KG1 (cell line): ENCODE measurements at regions not wholly inside any gene's neighbourhood (a gene's known extent, or its start where the extent isn't known, plus 50 kb on each side); places are given as distances from the start of the nearest gene placed in this dataset.
"Not testable (repeated sequence)": the region's sequence is repeated elsewhere in the genome, so short reads cannot be mapped to it uniquely, and the experiment has no call there.

ENCODE experiments used
- DNase-seq: peaks from one replicate; lab custom pipeline; 2025; lab: John Stamatoyannopoulos, UW

- DNase-seq, result no peak
Observed at GRCh38 chr13:81148822-81149221, 807.9 kb upstream of the SPRY2 start.

DNA sequence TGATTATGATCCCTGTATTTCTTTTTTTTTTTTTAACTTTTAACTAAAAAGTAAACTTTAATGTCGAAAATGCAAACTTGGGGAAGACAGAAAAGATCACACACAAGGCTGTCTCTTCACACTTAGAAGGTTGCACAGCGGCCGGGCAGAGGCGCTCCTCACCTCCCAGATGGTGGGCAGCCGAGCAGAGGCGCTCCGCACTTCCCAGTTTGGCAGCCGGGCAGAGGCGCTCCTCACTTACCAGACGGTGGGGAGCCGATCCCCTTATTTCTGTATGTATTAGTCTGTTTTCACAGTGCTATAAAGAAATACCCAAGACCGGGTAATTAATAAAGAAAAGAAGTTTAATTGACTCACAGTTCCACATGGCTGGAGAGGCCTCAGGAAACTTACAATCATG is 805.6 kb upstream of the SPRY2 start:
- not testable (repeated sequence) for DNase-seq

- no peak for DNase-seq
Observed at GRCh38 chr13:81142306-81142999, 801.5 kb upstream of the SPRY2 start.

DNA sequence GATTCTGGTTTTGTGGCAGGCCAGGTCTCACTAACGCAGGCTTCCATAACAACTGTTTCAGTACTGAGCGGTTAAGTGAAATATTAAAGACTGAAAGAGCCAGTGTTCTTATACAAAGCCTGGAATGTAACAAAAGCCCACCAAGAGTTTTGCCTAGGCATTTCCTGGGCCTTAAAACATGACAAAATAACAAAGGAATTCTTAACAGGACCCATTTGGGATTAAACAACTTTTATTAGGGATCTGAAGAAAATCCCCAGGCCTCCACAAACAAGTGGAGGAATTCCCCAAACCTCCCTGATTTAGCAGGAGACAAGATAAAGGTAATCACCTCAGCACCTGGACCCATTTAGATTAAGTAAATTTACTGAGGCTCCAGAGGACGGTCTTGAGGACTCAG is 799.7 kb upstream of the SPRY2 start:
- no peak for DNase-seq

- DNase-seq, result no peak
Observed at GRCh38 chr13:81139987-81140386, 799.1 kb upstream of the SPRY2 start.

DNA sequence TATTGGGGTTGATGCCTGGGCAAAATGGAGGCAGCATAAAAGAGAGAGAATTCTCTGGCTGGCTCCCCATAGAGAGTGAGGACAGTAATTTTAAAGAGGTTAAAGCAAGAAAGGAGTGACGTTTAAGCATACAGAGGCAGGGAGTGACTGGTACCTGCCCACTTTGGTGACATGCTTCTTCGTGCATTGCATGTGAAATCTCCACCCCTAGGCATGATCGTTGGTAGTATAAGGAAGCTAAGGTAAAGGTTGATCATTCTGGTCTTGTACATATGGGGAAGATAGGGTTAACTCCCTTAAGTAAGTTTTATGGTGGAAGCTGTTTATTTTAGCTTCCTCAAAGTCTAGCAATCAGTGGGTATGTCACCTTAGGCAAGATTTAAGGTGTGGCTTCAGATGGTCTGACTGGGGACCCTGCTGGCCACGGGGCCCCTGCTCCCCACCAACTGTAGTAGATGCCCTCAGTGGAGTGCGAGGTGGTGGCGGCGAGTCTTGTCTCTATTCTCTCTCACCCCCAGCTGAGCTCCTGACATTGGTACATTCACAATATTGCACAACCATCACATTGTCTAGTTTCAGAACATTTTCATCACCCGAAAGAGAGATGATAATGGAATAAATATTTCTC is 797.5 kb upstream of the SPRY2 start:
- DNase-seq, result no peak

DNA sequence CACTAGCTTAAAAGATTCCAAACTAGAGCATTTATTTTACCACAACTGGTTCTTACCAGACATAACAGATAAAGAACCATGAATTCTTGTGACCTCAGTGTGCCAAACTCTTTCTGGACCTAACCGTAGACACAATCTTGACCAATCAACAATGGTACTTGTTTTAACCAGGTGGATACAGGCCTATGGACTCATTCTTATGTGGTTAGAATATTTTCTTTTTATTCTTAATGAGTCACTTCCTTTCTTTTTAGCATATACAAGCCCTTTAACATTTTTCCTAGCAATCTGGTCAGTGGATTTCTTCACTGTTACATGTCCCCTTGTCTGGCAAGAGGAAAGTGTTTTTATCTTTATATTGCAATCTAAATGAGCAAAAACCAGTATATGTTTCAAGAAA is 792.1 kb upstream of the SPRY2 start:
- DNase-seq, result no peak

DNA sequence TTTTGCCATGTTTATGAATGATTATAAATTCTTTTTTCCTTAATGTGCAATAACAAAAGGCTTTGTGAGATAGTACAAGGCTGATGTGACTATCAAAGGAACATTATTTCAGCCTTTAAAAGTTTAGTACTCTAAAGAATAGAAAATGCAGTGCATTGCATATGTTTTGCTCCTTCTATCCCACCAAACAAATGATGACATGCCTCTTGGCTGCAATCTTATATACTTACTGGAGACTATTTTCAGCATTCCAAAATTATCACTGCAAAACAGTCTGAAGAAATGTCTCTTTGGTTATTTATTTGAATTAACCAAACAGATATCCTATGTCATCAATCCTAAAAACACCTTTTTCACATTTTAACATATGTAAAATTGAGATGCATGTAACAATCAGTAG is 776.5 kb upstream of the SPRY2 start:
- DNase-seq, result no peak

DNA sequence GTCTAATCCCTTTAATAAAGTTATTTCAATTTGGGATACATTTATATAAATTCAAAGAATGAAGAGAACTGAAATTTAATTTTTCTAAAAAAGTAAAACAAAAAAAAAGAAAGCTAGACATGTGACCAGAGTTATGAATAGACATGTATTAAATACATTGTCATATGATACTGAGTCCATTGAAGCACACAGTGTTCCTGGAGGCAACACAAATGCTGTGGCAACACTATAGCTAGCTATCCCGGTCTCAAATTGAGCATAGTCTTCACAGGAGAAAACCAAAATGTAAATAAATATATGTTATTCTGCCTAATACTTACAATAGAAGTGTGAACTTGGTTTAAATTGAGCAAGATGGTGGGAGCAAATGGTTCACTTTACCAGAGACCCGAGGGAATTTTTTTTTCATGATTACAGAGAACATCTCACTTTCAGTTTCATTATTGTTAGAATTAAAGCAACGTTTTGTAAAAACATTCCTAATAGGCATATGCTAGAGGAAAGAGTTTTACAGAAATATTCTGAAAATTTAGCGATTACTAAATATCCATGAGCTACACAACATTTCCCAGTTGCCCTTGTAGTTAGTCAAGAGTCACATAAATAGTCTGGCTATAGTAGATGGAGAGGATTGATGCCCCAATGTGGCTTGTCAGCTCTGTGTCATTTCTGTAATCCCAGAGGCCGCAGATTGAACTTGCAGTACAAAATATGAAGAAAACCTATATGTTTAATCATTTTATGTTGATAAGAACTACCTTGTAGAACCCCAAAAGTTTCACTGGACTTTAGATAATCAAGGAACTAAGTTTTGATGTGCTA is 775.7 kb upstream of the SPRY2 start:
- DNase-seq, result no peak

- DNase-seq, result no peak
Observed at GRCh38 chr13:81109026-81109425, 768.1 kb upstream of the SPRY2 start.

- DNase-seq, result no peak
Observed at GRCh38 chr13:81106348-81106747, 765.4 kb upstream of the SPRY2 start.

GRCh38 chr13:81104035-81104715 is 763.2 kb upstream of the SPRY2 start:
- DNase-seq, result no peak

GRCh38 chr13:81102066-81102465 is 761.1 kb upstream of the SPRY2 start:
- DNase-seq, result not testable (repeated sequence)

DNA sequence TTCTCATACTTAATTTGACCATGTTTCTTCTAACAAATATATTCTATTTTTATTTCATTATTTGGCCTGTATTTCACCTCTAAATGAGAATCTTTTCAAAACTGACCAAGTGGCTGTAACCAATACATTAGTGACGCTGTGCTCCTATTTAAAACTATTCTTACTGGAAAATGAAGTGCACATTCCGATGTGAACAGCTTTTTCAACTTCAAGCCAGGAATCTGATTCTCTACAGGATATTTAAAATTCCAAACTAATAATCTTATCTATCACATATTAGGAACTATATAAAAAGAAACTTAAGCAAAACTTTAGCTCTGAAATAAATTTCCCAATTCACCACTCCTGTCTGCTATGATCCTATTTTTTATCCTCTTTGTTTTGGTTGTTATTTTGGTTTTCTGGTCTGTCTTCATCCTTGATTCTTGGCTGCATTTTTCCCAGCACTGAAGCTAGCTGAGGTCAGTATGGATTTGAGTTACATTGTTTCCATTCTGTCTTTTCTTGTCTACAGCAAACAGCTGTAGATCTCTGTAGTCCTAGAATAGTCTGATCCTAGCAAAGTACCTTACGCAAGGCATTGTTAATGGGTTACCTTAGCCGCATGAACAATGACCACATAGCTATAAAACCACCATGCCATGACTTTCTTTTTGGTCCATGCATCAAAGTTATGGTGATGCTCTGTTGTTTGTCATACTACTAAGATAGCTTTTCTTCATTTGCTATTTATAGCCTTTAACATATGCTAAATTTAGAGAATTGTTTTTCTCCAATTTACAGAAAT is 748.6 kb upstream of the SPRY2 start:
- no peak for DNase-seq

GRCh38 chr13:81080911-81081454 is 740.1 kb upstream of the SPRY2 start:
- no peak for DNase-seq

DNA sequence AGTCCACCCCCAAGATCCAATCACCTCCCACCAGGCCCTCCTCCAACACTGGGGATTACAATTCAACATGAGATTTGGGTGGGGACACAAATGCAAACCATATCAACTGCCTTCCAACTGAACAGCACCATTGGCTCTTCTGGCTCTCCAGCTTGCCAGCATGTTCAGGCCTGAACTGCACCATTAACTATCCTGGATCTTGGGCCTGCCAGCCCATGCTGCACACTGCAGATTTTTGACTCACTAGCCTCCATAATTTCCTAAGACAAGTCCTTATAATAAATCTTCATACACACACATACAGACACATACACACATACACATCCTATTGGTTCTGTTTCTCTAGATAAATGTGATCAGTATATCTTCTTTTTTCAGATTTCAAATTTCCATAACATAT is 737.1 kb upstream of the SPRY2 start:
- DNase-seq, result no peak

DNA sequence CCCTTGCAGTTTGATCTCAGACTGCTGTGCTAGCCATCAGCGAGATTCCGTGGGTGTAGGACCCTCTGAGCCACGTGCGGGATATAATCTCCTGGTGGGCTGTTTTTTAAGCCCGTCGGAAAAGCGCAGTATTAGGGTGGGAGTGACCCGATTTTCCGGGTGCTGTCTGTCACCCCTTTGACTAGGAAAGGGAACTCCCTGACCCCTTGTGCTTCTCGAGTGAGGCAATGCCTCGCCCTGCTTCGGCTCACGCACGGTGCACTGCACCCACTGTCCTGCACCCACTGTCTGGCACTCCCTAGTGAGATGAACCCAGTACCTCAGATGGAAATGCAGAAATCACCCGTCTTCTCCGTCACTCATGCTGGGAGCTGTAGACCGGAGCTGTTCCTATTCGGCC is 728.9 kb upstream of the SPRY2 start:
- DNase-seq, result not testable (repeated sequence)

GRCh38 chr13:81058916-81059290 is 718.0 kb upstream of the SPRY2 start:
- no peak for DNase-seq

- DNase-seq, result no peak
Observed at GRCh38 chr13:81058211-81058915, 717.4 kb upstream of the SPRY2 start.

DNA sequence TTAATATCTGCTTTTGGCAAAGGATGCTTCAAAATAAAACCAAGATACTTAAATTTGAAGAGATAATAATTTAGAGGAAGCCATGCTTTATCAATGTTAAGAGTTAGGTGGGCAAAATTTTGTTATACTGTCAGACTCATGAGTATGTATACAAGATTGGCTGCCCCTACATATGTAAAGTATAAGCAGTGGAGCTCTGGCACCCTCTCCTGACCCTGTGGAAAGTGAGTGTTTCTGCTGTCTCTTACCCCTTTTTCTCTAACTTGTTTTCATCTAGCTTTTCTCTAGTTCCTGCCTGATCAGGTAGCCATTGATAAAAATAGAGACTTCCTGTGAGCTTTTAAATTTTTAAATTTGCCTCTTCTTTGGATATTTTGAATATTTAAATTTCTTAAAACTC is 710.9 kb upstream of the SPRY2 start:
- DNase-seq, result no peak

GRCh38 chr13:81048026-81048461 is 707.1 kb upstream of the SPRY2 start:
- no peak for DNase-seq
